ENCODE measurements at regions not wholly inside any gene's neighbourhood (a gene's known extent, or its start where the extent isn't known, plus 50 kb on each side); places are given as distances from the start of the nearest gene placed in this dataset.

- no peak for DNase-seq
Observed at GRCh38 chr7:106335814-106336213, 51.0 kb upstream of the NAMPT start.

Measured in DMS 273 treated with DMSO at 0.1 percent for 48 hours (cell line).